ENCODE measurements at regions not wholly inside any gene's neighbourhood (a gene's known extent, or its start where the extent isn't known, plus 50 kb on each side); places are given as distances from the start of the nearest gene placed in this dataset.
"Not testable (repeated sequence)": the region's sequence is repeated elsewhere in the genome, so short reads cannot be mapped to it uniquely, and the experiment has no call there.

DNA sequence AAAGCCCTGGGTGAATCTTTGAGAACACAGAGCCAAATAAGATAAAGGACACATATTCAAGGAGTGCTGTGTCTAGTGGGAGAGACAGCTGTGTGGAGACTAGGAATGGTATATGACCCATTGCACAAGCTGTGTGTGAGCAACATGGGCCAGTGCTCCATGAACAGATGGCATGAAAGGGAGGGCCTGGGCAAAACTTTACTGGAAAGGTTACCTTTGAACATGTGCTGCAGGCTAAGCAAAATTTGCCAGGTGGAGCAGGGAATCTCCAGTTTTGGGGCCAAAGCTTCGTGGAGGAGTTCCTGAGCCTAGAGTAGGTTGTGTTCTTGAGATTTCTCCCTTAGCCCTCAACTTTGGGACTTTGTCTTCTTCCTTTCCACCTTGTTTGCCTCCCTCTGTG, 446.1 kb upstream of the PROX1 start:
- no peak for DNase-seq

DNA sequence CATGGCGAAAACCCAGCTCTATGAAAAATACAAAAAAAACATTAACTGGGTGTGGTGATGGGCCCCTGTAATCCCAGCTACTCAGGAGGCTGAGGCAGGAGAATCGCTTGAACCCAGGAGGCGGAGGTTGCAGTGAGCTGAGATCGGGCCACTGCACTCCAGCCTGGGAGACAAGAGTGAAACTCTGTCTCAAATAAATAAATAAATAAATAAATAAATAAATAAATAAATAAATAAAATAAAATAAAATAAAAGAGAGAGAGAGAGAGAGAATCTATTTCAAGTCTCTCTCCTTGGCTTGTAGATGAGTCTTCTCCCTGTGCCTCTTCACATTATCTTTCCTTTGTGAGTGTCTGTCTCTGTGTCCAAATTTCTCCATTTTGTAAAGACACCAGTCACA, 442.6 kb upstream of the PROX1 start:
- not testable (repeated sequence) for DNase-seq

DNA sequence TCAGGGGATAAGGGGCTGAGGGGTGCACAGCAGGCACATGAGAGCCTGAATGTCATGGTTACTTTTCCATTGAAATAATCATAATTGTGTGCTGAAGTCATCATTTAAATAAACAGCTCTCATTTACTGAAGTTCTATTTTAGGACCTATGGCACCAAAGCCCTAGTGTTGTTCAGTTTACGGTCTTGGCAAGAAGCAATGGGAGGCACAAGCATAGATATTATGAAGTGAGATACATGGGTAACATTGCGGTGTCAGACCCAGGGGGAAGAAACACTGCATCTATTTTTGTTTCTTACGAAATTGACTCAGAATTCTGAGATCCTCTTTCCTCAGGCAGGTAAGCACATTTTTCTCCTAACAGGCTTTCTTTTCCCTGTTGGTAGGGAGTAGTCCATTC, 437.8 kb upstream of the PROX1 start:
- no peak for DNase-seq

DNA sequence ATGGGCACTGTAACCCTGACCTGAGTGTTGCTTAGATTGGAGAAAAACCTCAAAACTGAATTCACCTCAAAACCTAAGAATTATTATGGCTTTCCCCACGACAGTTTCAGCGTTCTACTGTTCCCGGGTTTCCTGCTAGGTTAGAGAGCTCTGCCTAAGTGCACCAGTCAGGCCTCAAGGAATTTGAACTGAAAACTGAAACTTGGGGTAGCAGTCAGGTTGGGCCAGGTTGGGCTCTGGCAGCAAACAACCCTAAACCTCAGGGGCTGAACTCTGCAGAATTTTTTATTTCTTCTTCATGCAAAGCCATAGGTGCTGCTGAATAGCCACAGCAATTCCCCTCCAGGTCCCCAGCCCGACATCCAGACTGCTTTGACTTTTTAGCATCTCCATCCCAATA, 437.0 kb upstream of the PROX1 start:
- no peak for DNase-seq

DNA sequence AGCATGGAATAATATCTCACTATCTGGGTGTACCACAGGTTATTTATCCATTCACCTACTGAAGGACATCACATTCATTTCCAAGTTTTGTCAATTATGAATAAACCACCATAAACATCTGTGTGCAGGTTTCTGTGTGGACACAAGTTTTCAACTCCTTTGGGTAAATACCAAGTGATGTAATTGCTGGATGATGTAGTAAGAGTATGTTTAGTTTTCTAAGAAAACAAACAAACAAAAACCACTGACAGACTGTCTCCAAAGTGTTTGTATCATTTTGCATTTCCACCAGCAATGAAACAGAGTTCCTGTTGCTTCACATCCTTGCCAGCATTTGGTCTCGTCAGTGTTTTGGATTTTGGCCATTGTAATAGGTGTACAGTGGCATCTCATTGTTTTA, 435.7 kb upstream of the PROX1 start:
- no peak for DNase-seq

DNA sequence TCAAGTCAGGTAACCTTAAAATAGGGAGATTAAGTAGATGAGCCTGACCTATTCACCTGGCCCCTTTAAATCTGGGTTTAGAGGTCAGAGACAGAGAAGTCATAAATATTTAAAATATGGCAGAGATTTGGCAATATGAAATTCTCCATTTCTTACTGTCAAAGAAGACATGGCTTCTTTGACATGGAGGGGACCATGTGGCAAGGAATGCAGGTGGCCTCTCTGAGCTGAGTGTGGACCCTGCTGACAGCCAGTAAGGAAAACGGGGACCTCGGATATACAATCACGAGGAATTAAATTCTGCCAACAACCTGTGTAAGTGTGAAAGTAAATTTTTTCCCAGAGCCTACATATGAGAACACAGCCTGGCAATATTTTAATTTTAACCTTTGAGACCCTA, 427.5 kb upstream of the PROX1 start:
- DNase-seq: no peak

DNA sequence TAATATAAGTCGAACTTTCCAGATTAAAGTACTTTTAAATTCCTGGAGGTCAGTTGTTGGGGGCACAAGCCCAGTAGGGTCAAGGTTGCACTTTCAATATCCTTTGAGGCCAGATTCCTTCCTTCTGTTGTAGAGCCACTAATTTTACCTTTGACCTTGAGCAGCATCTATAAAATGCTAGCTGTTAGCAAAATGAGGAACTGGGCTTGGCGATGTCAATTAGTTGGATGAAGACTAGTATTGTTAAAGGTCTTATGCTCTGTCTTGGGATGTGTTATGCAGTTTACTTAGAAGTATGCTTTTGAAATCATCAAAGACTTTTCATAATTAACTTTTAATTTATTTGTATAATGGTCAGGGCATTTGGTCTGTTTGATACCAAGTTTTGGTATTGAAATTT, 425.9 kb upstream of the PROX1 start:
- no peak for DNase-seq

DNA sequence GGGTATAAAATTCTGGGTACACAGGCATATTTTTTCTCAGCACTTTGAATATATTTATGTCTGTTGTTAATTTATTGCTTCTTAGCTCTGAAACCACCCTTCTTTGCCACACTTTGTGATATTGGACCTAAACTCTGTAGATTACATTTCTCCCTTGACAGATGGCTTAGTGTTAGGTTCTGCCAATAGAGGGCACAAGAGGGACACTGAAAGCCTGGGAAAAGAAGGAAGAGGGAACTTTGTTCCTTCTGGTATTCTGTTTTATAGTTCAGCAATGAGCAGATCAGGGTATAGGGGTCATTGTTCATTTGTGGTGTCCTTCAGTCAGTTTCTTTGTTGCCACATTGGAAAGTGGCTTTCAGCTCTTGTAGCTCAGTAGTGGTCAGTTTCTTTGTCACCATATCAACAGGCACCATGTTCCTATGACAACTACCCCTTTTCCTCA, 423.5 kb upstream of the PROX1 start:
- DNase-seq: peak; percentile 17

DNA sequence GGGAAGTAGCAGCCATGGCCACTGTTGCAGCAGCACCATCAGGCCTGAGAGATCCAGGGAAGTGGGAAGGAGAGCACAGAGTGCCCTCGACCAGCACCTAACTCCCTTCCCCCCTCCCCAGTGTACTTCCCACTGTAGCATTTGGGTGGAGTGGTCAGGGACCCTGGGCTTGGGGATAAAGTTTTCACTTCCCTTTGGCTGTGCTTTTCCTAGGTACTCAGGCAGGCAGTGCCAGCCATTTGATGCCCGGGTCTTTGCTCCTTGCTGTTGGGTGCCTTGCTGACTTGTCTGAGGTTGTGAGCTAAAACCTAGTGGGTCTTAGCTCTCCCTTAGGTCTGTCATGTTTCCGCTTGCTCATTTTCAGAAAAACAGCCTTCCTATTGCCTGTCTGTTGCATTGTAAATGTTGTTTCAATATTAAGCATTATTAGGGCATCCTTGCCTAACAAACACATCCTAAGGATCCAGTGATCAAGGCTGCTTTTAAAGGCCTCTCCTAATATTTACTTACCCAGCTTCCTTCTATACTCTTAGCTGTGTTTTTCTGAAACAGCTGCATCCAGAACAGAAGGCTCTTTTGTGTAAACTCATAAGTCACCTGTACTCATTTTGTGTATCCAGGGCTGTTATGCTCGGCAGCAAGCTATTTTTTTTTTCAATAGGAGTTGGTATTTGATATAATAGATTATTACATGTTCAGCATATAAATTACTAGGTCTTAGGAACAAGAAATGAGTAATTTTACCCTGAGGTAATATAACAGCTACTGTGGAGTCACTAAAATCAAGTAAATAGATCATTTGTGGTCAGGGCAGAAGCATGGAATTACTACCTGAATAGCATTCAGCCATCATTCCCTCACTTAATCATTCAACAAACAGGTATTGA, 418.6 kb upstream of the PROX1 start:
- no peak for DNase-seq

DNA sequence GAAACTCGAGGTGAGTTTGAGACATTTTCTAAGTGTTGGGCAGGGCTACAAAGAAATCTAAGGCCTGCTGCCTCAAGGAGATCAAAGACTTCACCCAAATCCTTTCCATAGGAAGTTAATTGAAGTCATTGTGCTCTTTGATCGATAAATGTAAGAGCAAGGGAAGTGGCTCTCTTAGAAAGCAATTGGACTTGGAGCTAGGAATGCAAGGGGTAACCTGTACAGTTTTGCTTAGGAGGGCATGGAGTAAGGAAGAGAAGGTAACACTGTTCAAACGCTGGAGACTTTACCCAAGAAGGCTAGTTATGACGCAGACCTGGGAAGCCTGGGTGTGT, 418.0 kb upstream of the PROX1 start:
- DNase-seq: no peak

DNA sequence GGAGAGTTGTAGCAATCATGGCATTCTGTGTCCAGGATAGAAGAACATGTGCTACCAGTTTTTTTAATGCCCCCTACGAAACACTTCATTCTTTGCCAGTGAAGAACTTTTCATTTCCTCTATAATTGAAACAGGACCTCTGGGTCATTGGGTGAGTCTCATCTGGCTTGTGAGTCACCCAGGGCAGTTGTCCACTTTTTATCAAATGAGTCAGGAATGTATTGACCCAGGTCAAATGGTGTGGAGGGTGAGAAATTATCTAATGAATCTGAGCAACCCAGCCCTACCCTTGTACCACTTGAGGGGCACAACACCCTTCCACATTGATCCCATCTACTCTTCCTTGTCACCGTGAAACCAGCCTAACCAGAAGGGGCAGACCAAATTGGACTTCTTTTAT, 417.3 kb upstream of the PROX1 start:
- DNase-seq: no peak

GRCh38 chr1:213571419-213571818, 416.4 kb upstream of the PROX1 start:
- no peak for DNase-seq

DNA sequence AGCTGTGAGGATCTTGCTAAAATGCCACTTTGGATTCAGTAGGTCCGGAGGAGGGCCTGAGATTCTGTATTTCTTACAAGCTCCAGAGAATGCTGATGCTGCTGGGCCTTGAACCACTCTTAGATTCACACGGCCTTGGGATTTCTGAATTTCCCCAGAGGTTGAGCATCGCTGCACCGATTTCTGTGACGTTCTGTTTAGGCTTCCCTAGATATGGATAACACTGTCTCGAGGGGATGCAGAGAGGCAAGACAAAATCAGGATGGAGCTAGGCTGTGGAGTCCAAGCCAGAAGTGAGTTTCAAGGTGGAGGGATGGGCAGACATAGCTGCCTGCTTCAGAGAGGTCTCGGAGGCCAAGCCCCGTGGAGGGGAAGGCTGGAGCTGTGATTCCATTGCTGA, 415.9 kb upstream of the PROX1 start:
- DNase-seq: no peak

DNA sequence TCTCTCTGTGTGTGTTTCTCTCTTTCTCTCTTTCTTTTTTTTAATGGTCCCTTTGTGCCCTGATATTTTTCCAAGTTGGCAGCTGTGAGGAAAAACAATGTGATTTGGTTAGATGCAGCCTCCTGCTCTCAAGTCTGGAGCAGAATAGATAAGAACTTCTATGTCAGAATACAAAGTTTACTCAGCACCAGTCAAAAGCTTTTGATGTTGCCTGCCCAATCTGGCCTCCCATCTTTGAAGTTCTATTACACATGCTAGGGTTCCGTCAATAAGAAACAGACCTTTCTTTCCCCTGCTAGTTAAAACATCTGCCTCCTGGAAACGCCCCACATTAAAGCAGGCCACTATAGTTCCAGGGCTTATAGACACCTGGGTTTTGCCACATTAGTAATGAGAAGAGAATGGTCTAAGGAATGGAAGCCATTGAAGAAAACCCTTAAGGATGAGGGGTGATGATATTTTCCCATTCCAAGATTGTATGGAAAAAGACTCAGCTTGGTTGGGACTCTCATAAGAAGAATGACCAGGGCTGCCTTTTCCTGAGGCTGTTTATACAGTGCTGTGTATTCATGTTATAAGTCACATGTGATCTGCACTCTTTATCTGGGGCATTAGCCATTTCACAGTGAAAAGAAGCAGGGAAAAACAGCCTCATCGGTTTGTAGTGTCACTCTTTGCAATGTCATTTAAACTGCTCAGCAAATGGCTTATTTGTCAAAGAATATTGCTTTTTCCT, 414.7 kb upstream of the PROX1 start:
- no peak for DNase-seq

DNA sequence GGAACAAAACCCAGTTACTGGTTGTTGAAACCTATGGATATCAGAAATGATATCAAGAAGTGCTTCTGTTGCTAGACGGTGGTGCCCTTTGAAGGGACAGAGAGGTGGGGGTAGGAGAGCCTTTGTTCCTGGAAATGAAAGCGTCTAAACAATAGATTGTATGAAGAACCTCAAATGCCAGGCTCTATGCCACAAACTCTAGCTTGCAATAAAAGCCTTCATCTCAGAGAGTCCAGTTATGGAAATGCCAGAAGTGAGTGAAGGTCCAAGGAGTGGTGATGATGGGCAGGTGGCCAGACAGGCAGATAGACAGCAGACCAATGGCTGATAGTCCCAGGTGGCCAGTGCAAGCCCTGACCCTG, 414.1 kb upstream of the PROX1 start:
- no peak for DNase-seq

DNA sequence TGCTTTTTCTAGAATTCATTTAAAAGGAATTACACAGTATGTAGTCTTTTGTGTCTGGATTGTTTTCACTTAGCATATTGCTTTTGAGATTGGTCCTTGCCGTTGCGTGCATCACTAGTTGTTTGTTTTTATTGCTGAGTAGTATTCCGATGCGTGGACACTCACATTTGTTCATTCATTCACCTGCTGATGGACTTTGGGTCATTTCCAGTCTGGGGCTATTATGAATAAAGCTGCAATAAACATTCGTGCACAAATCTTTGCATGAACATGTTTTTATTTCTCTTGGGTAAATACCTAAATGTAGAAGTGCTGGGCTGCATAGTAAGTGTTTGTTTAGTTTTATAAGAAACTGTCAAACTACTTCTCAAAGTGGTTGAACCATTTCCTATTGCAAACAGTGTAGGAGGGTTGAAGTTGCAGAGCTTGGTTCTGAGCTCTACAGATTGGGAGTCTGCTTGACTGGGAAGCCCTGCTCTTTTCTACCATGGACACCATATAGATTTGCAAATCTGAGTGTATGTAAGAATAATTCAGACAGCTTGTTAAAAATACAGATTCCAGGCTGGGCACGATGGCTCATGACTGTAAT, 404.7 kb upstream of the PROX1 start:
- DNase-seq: no peak

GRCh38 chr1:213584272-213584671, 403.5 kb upstream of the PROX1 start:
- no peak for DNase-seq

GRCh38 chr1:213585402-213585801, 402.4 kb upstream of the PROX1 start:
- DNase-seq: no peak

DNA sequence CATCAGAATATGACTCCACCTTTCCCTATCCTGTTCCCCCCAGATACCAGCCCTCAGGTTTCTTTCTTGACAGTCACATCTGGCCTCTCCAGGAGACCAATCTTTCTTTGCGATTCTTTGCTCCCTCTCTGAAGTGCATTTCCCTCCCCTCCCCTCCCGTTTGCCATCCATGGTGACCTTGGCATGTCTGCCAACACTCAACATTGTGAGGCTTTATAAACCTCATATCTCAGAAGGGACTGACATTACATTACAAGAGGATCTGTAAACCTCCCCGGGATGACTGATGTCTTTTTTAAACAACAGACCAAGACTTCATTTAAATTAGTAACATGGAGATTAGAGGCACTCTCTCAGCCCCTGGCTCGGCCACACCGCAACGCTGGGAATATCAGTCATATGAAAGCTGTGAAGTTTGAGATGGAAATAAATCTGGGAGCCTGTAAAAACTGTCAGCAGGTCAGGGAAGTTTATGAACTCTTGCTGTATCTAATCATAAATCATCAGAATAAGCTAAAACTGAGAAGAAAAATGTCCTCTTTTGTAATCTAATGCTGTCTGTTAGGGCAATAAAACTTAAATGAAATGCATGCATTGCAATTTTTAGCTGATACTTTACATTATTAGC, 401.7 kb upstream of the PROX1 start:
- DNase-seq: no peak

- DNase-seq: no peak
Measured at GRCh38 chr1:213586587-213586972, 401.2 kb upstream of the PROX1 start.

GRCh38 chr1:213596729-213597128, 391.0 kb upstream of the PROX1 start:
- no peak for DNase-seq

DNA sequence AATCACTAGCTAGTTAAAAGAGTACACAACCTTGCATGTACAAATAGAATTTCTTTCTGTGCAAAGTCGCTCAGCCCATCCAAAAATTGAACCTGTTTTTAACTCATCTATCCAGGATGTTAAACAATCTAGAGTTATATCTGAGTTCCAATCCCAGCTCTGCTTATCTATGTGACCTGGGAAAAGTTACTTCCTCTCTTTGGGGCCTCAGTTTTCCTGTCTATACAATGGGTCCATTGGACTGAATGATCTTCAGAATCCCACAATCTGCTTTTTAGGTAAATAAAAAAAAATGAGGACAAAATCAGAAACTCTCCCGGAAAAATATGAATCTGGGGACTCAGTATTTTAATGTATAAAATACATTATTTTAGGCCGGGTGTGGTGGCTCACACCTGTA, 389.5 kb upstream of the PROX1 start:
- no peak for DNase-seq

- DNase-seq: no peak
Measured at GRCh38 chr1:213600879-213601278, 386.9 kb upstream of the PROX1 start.

DNA sequence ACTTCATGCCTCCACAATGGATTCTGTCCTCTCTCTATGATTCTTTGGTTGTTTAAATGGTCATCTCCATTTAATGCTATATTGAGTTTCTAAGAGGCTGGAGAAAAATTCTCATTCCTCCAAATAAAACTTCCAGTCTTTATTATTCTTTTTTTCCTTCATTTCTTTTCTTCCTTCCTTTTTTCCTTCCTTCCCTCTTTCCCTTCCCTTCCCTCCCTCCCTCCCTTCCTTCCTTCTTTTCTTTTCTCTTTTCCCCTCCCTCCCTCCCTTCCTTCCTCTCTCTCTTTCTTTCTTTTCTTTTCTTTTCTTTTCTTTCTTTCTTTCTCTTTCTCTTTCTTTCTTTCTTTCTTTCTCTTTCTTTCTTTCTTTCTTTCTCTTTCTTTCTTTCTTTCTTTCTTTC, 386.1 kb upstream of the PROX1 start:
- DNase-seq: not testable (repeated sequence)

Measured in hematopoietic multipotent progenitor cell treated with erythropoietin and hydrocortisone succinate and interleukin-3 and kit ligand, for 4 days (in vitro differentiated cells).